ENCODE measurements at regions not wholly inside any gene's neighbourhood (a gene's known extent, or its start where the extent isn't known, plus 50 kb on each side); places are given as distances from the start of the nearest gene placed in this dataset.

GRCh38 chr15:98536976-98537375, 111.4 kb upstream of the IGF1R start:
- TF ChIP-seq CTCF (IDR thresholded peaks at IDR 0.05; ENCODE audit: low read depth, low read length), result no peak
- TF ChIP-seq POLR2A (IDR thresholded peaks at IDR 0.05; ENCODE audit: extremely low read depth, insufficient read length), result no peak
- no peak for TF ChIP-seq MAX (IDR thresholded peaks at IDR 0.05; ENCODE audit: low read depth, low read length)
- TF ChIP-seq MYC (IDR thresholded peaks at IDR 0.05; ENCODE audit: low read depth, low read length), result no peak

All from NB4 (cell line).